Suprapubic skin (tissue), 4 donors: ENCODE measurements at regions not wholly inside any gene's neighbourhood (a gene's known extent, or its start where the extent isn't known, plus 50 kb on each side); places are given as distances from the start of the nearest gene placed in this dataset.
"Not testable (repeated sequence)": the region's sequence is repeated elsewhere in the genome, so short reads cannot be mapped to it uniquely, and the experiment has no call there.

ENCODE experiments used
- DNase-seq, 2 donors: peaks; one replicate each; pipeline ENCODE4 v3.0.0-alpha.2; 2019; ENCODE audit warnings: low spot score in 2 of 2
- H3K27ac ChIP-seq: fragments of 200-600 bp; sonication (generic); one replicate; pipeline ENCODE4 v1.5.1; 2019
- H3K27me3 ChIP-seq: fragments of 200-600 bp; sonication (generic); one replicate; pipeline ENCODE4 v1.5.1; 2019
- H3K36me3 ChIP-seq: fragments of 200-600 bp; sonication (generic); one replicate; pipeline ENCODE4 v1.5.1; 2019
- H3K4me1 ChIP-seq: fragments of 200-600 bp; sonication (generic); one replicate; pipeline ENCODE4 v1.5.1; 2019
- H3K4me3 ChIP-seq: fragments of 200-600 bp; sonication (generic); one replicate; pipeline ENCODE4 v1.5.1; 2019; ENCODE audit warnings: mild to moderate bottlenecking
- H3K9me3 ChIP-seq: fragments of 200-600 bp; sonication (generic); one replicate; pipeline ENCODE4 v1.5.1; 2019
- WGBS: methylation state at CpG from one replicate; pipeline ENCODE4 v1.1.5; 2018; 5-methylcytosine and 5-hydroxymethylcytosine counted together
- TF ChIP-seq, protein P1 (sequence below), 2 donors: fragments of 200-600 bp in 1 of 2; fragments of 450-650 bp in 1 of 2; sonication (generic) in 1 of 2; IDR thresholded peaks; one replicate each; pipeline ENCODE4 v1.5.1; 2016 to 2019; ENCODE audit warnings: antibody characterized with exemption in 2 of 2, mild to moderate bottlenecking in 1 of 2, moderate library complexity in 1 of 2

DNA sequence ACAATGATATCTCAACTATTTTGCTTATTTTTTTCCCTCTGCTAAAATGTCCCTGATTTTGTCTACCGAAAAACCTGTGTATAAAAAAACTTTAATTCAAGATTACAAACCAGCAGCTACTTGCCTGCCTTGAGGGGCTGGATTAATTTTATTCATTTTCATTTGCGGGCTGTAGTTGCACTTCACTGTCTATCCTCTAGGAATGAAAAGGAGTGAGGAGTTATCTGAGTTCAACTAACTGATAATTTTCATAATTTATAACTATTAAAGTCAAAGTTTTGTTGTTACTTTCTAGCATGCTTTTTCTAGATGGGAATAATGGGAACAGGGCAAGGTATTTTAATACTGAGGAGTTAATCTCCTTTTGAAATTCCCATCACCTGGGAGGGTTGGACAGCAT is 50.3 kb upstream of the AGTPBP1 start:
- not testable (repeated sequence) for H3K27me3 ChIP-seq, DNase-seq, H3K9me3 ChIP-seq, H3K4me1 ChIP-seq, H3K36me3 ChIP-seq, H3K4me3 ChIP-seq, H3K27ac ChIP-seq
- 52% methylated on average over 2 of the region's 2 CpGs for WGBS

DNA sequence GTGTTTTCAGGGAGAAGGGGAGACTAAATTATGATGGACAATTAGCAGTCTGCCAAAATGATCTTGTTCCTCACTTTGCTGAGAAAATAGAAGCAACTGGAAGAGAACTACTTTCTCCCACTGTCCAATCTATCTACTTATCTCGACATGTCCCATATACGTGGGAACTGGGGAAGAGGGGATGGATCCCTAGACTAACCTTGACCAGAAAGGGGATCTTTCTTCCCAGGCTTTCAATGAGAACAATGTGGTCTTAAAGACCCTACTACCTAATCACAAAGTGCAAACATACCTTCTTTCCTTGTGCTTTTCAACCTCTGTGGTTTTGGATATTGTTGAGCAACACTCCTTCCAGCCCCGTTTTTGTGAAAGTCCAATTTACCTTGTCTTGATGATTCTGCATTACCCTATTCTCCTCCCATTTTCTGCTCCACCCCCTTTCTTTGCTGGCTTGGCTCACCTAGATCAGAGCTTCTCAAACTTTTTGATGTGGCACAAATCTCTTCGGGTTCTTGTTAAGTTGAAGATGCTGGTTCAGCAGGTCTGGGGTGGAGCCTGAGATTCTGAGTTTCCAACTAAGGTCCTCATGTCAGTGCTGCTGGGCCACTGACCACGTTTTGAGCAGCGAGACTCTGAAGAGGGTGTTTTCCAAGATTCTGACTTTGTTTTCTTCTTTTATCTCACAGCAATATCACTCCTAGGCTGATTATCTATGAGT is 61.4 kb upstream of the AGTPBP1 start:
- H3K9me3 ChIP-seq, H3K27ac ChIP-seq, H3K4me3 ChIP-seq, DNase-seq, H3K36me3 ChIP-seq, H3K27me3 ChIP-seq: not testable (repeated sequence)
- 52% methylated on average over 6 of the region's 6 CpGs for WGBS
- peaks cover 17% of the 10 kb centered on the region for H3K4me1 ChIP-seq

DNA sequence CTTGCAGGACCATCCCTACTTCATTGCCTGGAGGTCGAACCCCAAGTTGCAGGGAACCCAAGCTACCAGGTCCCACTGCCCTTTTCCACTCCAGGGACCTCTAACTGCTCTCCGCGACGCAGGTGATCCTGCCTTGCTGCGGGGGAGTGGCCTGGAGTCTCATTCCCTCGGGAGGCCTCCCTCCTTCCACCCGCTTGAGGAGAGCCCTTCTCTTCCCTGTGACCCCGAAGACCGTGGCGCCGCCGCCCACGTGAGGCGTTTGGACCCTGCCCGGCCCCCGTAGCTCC is 63.0 kb upstream of the AGTPBP1 start:
- not testable (repeated sequence) for H3K9me3 ChIP-seq, H3K27me3 ChIP-seq
- Histone ChIP-seq H3K4me1 (peaks cover 20% of the 10 kb centered on the region), H3K36me3 (peaks cover 15% of the 10 kb centered on the region), H3K27ac (peak overlapping the region; percentile 89), H3K4me3 (peak overlapping the region; percentile 85)
- 0% methylated on average over 1 of the region's 16 CpGs for WGBS
- peak in 1 of 2 donors; percentile 86 for DNase-seq

DNA sequence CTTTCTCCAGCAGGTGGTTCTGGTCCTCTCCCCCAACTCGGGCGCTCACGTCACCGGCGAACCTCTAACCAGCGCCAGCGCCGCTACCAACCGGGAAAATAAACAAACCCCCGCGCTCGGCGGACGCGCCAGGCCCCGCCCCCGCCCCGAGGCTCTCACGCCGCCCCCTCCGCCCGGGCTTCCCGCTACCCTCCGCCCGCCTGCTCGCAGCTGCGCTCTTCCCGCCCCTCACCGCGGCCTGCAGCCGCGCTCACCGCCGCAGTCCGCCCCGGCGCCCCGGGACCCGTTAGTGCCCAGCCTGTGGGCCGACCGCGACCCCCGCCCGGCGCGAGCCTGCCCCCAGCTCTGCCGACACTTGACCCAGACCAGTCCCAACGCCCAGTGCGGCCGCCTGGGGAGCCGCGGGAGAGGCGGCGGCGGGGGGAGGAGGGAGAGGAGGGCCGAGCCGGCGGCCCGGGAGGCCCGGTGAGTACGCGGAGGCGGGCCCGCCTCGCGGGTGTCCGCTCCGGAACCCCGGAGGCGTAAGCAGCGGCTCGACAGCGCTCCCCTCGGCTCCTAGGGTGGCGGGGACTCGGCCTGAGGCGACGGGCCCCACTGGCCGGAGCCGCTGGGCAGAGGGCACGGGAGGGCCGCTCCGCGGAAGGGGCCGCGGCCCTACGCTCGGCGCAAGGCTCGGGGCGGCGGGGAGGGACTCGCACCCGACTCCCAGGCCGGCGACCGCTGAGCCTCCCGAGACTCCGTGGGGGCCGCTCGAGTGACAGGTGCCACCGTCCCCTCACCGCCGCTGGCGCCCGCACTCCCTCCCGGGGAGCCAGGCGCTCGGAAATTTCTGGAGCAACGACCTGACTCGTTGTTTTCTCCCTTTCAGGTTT is 63.6 kb upstream of the AGTPBP1 start:
- H3K9me3 ChIP-seq, H3K27me3 ChIP-seq: not testable (repeated sequence)
- 0% methylated on average over 8 of the region's 111 CpGs for WGBS
- Histone ChIP-seq H3K36me3 (peaks cover 15% of the 10 kb centered on the region), H3K4me1 (peaks cover 20% of the 10 kb centered on the region), H3K27ac (peak overlapping the region; percentile 89), H3K4me3 (peak overlapping the region; percentile 85)
- peak; percentile 69 to 84 for DNase-seq
- TF ChIP-seq, protein P1, sequence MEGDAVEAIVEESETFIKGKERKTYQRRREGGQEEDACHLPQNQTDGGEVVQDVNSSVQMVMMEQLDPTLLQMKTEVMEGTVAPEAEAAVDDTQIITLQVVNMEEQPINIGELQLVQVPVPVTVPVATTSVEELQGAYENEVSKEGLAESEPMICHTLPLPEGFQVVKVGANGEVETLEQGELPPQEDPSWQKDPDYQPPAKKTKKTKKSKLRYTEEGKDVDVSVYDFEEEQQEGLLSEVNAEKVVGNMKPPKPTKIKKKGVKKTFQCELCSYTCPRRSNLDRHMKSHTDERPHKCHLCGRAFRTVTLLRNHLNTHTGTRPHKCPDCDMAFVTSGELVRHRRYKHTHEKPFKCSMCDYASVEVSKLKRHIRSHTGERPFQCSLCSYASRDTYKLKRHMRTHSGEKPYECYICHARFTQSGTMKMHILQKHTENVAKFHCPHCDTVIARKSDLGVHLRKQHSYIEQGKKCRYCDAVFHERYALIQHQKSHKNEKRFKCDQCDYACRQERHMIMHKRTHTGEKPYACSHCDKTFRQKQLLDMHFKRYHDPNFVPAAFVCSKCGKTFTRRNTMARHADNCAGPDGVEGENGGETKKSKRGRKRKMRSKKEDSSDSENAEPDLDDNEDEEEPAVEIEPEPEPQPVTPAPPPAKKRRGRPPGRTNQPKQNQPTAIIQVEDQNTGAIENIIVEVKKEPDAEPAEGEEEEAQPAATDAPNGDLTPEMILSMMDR (IDR thresholded peaks at IDR 0.05): peak in 1 of 2 donors; percentile 14

DNA sequence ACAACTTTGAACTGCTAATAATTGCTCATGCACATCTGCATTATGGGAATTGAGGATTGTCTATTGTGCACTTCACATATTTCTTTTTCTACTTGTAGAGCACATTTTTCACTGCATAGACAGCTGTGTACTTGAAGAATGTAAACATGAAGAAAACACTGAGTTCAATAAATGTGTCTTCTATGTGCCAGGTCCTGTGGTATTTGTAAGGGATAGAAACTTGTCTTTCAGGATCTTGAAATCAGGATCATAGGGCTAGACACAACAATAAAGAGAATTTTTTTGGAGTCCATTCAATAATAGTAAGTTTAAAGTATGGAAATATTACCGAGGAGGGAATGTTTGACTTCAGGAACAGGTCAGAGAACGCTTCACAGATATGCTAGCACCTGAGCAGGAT is 66.6 kb upstream of the AGTPBP1 start:
- not testable (repeated sequence) for H3K9me3 ChIP-seq, H3K27ac ChIP-seq, DNase-seq, H3K27me3 ChIP-seq, H3K4me3 ChIP-seq
- WGBS: 79% methylated on average over 2 of the region's 2 CpGs
- peaks cover 20% of the 10 kb centered on the region for H3K4me1 ChIP-seq
- H3K36me3 ChIP-seq: peaks cover 15% of the 10 kb centered on the region

DNA sequence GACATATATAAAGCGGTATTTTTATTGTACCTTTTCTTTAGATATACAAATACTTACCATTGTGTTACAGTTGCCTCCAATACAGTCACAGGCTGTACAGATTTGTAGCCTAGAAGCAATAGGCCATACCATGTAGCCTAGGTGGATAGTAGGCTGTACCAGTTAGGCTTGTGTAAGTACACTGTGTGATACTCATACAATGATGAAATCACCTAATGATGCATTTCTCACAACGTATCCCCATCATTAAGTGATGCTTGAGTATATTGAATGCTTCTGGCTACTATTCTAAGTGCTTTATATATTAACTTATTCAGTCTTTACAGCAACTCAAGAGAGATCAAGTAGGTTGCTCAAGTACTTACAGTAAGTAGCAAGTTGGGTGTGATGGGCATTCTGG is 71.6 kb upstream of the AGTPBP1 start:
- 98% methylated on average over 2 of the region's 2 CpGs for WGBS
- not testable (repeated sequence) for H3K4me1 ChIP-seq, H3K27me3 ChIP-seq, DNase-seq, H3K9me3 ChIP-seq, H3K4me3 ChIP-seq, H3K27ac ChIP-seq, H3K36me3 ChIP-seq

DNA sequence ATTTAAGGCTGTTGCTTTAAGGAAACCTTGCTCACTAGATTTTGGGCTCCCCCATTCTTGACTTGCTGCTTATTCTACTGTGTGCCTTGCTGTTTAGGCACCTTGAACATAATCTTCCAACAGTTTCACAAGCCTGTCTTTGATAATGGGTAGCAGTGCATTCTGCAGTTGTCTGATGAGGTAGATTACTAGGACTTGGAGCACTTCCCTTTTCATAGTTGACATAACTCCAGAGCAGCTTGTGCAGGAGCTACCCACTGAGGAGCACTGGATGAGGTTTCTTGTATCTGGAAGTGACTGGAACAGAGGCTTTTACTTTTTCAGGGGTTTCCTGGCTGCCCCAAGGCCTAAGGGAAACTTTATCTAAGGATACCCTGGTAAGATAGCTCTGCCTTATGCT is 73.0 kb upstream of the AGTPBP1 start:
- not testable (repeated sequence) for DNase-seq, H3K4me1 ChIP-seq, H3K36me3 ChIP-seq, H3K27me3 ChIP-seq, H3K9me3 ChIP-seq, H3K27ac ChIP-seq, H3K4me3 ChIP-seq

DNA sequence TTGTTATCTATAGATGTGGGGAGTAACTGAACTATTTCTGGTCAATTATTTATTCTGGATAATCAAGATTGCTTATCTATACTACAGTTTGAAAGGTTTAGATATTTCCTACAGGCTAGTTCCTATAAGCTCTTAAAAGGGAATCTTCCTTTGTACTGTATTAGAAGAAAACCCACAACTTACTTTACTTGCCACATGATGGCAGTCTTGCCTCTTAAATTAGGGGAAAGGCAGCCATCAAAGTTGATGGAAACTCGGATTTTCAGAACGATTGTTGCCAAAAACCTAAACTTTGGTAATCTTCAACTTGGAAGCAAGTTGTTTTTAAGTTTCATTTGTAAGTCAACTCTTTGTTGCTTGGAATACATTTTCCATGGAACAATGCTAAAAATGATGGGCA is 77.2 kb upstream of the AGTPBP1 start:
- peaks cover 11% of the 10 kb centered on the region for H3K36me3 ChIP-seq
- not testable (repeated sequence) for H3K9me3 ChIP-seq, DNase-seq, H3K27me3 ChIP-seq, H3K4me1 ChIP-seq, H3K27ac ChIP-seq, H3K4me3 ChIP-seq
- WGBS: 0% methylated on average over 2 of the region's 2 CpGs
- TF ChIP-seq, protein P1 (IDR thresholded peaks at IDR 0.05): peak in 1 of 2 donors; percentile 29

DNA sequence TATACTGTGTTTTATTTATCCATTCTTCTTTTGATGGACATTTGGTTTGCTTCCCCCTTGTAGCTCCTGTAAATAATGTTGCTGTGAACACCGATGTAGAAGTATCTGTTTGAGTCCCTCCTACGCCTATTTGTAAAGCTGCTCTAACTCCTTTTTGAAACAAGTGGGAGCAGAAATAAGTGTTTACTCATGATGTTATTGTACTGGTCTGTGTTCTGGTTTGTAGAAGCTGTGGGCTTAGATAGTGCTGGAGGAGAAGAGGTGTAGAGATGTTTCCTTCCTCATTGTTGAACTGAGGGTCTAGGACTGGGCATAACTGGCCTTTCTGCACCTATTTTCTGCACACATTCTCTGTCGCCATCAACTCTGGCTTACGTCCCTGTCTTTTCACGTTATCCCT is 78.8 kb upstream of the AGTPBP1 start:
- H3K4me1 ChIP-seq, H3K27me3 ChIP-seq, DNase-seq, H3K27ac ChIP-seq, H3K4me3 ChIP-seq, H3K9me3 ChIP-seq: not testable (repeated sequence)
- 96% methylated on average over 5 of the region's 5 CpGs for WGBS
- peaks cover 11% of the 10 kb centered on the region for H3K36me3 ChIP-seq

DNA sequence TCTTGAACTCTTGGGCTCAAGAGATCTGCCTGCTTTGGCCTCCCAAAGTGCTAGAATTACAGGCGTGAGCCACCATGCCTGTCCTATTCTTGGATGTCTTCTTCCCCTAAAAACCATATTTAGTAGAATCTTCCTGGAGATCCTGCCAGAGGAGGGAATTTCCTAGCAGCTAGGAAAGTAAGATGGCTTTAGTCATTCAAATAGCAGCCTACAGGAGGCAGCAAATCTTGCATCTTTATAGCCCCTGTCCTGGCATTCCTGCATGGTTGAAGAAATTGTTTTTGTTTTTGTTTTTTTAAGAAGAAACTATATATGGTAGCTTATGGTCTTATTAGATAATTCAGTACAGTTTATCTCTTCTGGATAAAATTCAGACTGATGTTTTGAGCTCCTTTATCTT is 83.2 kb upstream of the AGTPBP1 start:
- H3K27ac ChIP-seq: not testable (repeated sequence)

DNA sequence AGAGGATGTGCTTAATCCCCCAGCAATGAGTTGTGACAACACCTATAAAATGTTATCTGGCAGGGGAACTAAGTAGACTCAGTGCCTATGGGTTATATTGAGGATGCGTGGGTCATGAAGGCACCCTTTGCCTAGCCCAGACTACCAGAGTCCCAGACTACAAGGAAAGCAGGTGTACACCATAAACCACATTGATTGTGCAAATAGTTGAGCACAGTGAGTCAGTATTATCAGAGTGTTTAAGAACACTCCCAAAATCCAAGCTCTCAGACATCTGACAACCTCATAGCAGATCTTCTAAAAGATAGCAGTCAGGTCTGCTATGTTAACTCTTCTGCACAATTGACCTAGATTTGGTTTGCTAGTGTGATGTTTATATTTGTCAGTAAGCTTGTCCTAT is 92.8 kb upstream of the AGTPBP1 start:
- not testable (repeated sequence) for H3K4me3 ChIP-seq, H3K36me3 ChIP-seq, H3K27me3 ChIP-seq, H3K9me3 ChIP-seq, H3K27ac ChIP-seq, DNase-seq, H3K4me1 ChIP-seq
- 100% methylated on average over 1 of the region's 1 CpG for WGBS

More for the DNA sequence above, 83.2 kb upstream of the AGTPBP1 start:
- H3K4me1 ChIP-seq, H3K9me3 ChIP-seq, H3K27me3 ChIP-seq, DNase-seq, H3K4me3 ChIP-seq: not testable (repeated sequence)
- 100% methylated on average over 1 of the region's 1 CpG for WGBS
- H3K36me3 ChIP-seq: peaks cover 12% of the 10 kb centered on the region

DNA sequence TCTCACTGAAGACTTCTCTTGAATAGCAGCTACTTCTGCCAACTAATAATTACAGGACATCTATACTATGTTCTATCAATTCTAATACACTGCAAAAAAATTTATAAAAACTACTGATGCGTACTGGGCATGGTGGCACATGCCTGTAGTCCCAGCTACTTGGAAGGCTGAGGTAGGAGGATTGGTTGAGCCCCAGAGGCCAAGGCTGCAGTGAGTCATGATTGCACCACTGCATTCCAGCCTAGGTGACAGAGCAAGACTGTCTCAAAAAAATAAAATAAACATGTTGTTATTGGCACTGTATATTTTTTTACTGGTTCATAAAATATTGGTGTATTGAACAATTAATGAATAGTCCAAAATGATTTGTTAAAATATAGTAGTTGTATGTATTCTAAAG is 97.0 kb upstream of the NAA35 start:
- H3K36me3 ChIP-seq: peaks cover 31% of the 10 kb centered on the region
- H3K27ac ChIP-seq, H3K4me3 ChIP-seq, H3K4me1 ChIP-seq, H3K27me3 ChIP-seq, H3K9me3 ChIP-seq, DNase-seq: not testable (repeated sequence)
- 100% methylated on average over 1 of the region's 1 CpG for WGBS
